GM10266 (cell line): ENCODE measurements at regions not wholly inside any gene's neighbourhood (a gene's known extent, or its start where the extent isn't known, plus 50 kb on each side); places are given as distances from the start of the nearest gene placed in this dataset.

ENCODE experiments used
- DNase-seq: peaks from one replicate; pipeline ENCODE4 v3.0.0; 2012; ENCODE audit errors: extremely low spot score
- TF ChIP-seq, protein P1 (sequence below): IDR thresholded peaks from 2 replicates; pipeline ENCODE4 v1.5.1; 2012; ENCODE audit warnings: mild to moderate bottlenecking, low read depth; ENCODE audit not compliant: control insufficient read depth, insufficient read depth; ENCODE audit errors: missing control alignments

DNA sequence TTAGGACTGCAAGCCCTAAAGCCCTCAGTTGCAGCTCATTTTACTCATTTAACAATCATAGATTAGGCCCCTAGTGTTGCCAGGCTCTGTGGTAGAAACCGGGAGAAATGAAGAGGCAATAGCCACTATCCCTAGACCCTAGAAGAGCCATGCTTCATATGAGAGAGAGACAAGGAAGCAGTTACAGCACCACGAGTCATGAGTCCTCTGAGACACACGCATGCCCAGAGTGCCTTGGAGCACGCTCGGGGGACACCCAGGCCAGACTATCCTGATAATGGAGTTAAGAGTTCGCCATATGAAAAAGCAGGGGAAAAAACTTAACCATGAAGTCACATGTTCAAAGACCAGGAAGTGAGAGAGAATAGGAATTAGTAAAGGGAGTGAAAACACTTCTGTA, 321.5 kb upstream of the PKDCC start:
- TF ChIP-seq, protein P1, sequence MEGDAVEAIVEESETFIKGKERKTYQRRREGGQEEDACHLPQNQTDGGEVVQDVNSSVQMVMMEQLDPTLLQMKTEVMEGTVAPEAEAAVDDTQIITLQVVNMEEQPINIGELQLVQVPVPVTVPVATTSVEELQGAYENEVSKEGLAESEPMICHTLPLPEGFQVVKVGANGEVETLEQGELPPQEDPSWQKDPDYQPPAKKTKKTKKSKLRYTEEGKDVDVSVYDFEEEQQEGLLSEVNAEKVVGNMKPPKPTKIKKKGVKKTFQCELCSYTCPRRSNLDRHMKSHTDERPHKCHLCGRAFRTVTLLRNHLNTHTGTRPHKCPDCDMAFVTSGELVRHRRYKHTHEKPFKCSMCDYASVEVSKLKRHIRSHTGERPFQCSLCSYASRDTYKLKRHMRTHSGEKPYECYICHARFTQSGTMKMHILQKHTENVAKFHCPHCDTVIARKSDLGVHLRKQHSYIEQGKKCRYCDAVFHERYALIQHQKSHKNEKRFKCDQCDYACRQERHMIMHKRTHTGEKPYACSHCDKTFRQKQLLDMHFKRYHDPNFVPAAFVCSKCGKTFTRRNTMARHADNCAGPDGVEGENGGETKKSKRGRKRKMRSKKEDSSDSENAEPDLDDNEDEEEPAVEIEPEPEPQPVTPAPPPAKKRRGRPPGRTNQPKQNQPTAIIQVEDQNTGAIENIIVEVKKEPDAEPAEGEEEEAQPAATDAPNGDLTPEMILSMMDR, result no peak
- no peak for DNase-seq

DNA sequence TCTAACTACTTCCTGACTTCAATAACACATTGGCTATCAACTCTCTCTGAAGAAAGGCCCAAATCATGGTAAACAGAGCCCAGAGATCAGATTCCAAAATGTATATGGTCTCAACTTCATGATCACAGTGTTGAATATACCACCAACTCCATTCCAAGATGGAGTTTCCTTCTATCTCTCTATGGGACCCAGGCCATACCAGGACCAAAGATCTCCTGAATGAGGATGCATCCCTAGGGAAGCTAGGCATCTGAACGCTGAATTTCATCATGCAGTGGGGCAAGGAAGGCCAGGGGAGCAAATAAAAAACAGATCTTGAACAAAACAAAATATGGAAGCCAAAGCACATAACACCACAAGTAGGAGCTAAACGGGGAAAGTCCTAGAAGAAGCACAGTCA, 320.7 kb upstream of the PKDCC start:
- TF ChIP-seq, protein P1, result no peak
- no peak for DNase-seq

DNA sequence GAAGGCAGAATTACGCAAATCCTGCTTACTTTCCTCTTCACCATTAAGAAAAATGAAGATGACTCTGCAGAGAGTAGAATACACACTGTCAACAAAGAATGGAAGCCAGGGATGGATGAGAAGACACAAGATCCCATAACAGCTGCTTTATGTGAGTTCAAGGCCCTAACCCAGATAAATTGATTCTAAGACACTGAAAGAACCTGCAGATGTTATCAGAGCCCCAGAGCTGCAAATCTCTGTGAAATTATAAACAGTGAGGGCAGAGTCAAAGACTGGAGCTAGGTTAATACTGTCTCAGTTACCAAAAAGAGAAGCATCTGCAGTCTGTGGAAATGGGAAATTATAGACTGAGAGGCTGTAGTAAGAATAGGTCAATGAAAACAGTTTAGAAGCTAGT, 320.1 kb upstream of the PKDCC start:
- TF ChIP-seq, protein P1, result no peak
- DNase-seq, result no peak

DNA sequence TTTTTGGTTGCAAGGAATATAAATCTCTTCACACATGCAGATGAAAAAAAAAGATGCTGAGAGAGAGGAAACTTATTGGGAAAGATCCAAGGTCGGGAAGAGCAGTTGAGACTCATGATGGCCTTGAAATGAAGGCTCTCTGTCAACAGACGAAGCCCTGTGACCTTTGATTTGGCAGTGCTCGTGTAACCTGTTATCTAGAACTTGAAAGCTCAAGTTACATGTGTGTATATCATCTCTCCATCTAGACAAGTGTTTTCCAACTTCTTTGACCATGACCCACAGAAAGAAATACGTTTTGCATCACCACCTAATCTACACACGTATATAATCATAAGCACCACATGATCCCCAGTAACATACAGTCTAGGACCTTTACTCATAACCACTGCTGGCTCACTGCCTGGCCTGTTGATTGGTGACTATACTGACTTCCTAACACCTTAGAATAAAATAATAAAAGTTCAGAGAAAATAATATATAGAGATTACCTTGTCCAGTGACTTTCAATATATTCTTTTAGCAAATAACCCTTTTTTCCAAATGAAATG, 319.0 kb upstream of the PKDCC start:
- no peak for DNase-seq
- TF ChIP-seq, protein P1, result no peak

DNA sequence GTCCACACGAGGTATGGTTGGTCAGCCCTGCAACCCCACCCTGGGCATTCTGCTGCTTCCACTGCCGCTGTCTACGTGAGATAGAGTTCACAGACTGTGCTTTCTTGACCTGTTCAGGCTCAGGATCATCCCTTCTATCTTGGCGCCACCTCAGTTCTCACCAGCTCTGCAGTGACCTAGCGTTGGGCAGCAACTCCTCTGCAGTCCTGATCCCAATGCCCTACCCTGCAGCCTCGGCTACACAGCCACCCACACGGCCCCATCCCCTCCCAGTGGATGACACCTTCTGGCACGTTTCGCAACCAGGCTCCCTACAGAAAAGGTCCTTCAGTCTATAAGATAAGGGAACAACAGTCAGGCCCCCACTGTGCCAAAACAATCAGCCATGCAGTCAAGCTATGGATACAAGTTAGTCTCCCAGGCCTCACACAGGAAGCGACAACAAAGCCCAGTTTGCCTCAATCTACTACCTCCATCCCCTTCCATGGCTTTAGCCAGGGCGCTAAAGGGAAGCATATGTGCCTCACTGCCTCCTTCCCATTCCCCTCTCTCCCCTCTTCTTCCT, 317.9 kb upstream of the PKDCC start:
- TF ChIP-seq, protein P1, result no peak
- DNase-seq, result no peak

DNA sequence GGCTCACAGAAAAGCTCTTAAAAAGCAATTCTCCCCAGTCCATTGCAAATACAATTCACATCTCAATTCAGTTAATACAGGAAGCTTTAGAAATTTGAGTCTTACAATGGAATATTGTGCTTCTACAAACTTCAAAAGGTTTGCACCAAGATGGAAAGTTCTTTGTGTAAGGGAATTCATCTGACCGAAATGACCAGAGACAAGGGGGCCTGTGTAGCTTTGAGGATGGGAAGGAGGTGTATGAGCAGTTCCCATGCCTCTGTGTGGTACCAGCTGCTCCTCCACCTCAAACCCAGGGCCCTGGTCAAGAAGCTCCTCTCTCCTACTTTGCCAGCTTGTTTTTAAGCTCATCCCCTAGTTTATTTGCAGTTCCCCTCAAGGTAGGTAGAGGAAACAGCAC, 312.8 kb upstream of the PKDCC start:
- TF ChIP-seq, protein P1, result no peak
- DNase-seq, result no peak

DNA sequence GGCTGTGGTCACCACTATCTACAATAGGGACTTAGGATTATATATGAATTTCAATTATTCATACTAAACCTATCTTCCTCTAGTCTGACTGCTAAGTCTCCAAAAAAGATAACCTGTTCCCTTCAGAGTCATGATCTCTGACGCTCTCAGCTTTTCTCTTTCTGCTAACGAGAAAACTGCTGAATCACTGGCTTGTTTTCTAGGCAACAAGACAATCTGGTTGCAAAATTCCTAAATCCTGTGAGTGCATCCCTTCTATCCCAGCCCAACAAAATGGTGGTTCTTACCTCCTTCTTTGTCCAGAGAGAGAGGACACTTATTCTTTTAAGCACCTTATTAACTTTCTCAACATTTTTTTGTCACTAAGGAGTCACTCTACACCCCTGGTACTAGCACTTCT, 312.3 kb upstream of the PKDCC start:
- TF ChIP-seq, protein P1, result no peak
- no peak for DNase-seq
